HCT116 (cell line): ENCODE measurements at regions not wholly inside any gene's neighbourhood (a gene's known extent, or its start where the extent isn't known, plus 50 kb on each side); places are given as distances from the start of the nearest gene placed in this dataset.
"Not testable (repeated sequence)": the region's sequence is repeated elsewhere in the genome, so short reads cannot be mapped to it uniquely, and the experiment has no call there.

Experiments used
- ATF3 ChIP-seq: IDR thresholded peaks from 2 replicates; pipeline ENCODE4 v1.6.1; 2012
- CEBPB ChIP-seq: IDR thresholded peaks from 2 replicates; pipeline ENCODE4 v1.6.1; 2012; ENCODE audit warnings: low read depth
- CTCF ChIP-seq, 3 experiments: fragments of 200-600 bp in 1 of 3; sonication (generic) in 1 of 3; IDR thresholded peaks in 2 of 3; conservative IDR thresholded peaks in 1 of 3; 2 replicates each; pipeline ENCODE4 v1.5.1; 2012 to 2017; ENCODE audit warnings: low read depth in 2 of 3, low read length in 2 of 3, antibody characterized with exemption in 1 of 3, borderline replicate concordance in 1 of 3, control low read depth in 1 of 3, mild to moderate bottlenecking in 1 of 3, mixed read lengths in 1 of 3, mixed run types in 1 of 3, moderate library complexity in 1 of 3; ENCODE audit not compliant: insufficient read depth in 1 of 3
- EZH2 ChIP-seq: fragments of 200-600 bp; sonication (generic); IDR thresholded peaks from 2 replicates; pipeline ENCODE4 v1.6.1; 2017; ENCODE audit warnings: antibody characterized with exemption, mixed run types
- MAX ChIP-seq: IDR thresholded peaks from 2 replicates; pipeline ENCODE4 v1.6.1; 2012
- POLR2A ChIP-seq: IDR thresholded peaks from 2 replicates; pipeline ENCODE4 v1.7.0; 2011; ENCODE audit warnings: borderline replicate concordance; ENCODE audit not compliant: insufficient read depth, insufficient read length; ENCODE audit errors: extremely low read depth
- POLR2AphosphoS5 ChIP-seq: IDR thresholded peaks from 2 replicates; pipeline ENCODE4 v1.6.1; 2011; ENCODE audit warnings: mild to moderate bottlenecking, low read depth, low read length, moderate library complexity
- YY1 ChIP-seq: IDR thresholded peaks from 2 replicates; pipeline ENCODE4 v1.6.1; 2011; ENCODE audit warnings: low read length, low read depth, moderate library complexity, mild to moderate bottlenecking; ENCODE audit not compliant: insufficient replicate concordance; ENCODE audit errors: extremely low read depth
- ZBTB33 ChIP-seq: IDR thresholded peaks from 2 replicates; pipeline ENCODE4 v1.6.1; 2011; ENCODE audit warnings: mild to moderate bottlenecking, low read length, moderate library complexity; ENCODE audit not compliant: insufficient replicate concordance; ENCODE audit errors: extremely low read depth
- ZFX ChIP-seq: fragments of 450-650 bp; IDR thresholded peaks from 2 replicates; pipeline ENCODE4 v1.6.1; 2017

- not testable (repeated sequence) for TF ChIP-seq CTCF (IDR thresholded peaks at IDR 0.05 in 2 of 3, conservative IDR thresholded peaks at IDR 0.05 in 1 of 3; ENCODE audit: borderline replicate concordance in 1 of 3, insufficient read depth in 1 of 3, low read depth in 2 of 3, low read length in 2 of 3); MAX; POLR2A; YY1; ATF3; ZFX; CEBPB; ZBTB33; EZH2; POLR2AphosphoS5
These were observed 624.7 kb upstream of the DEFB115 start for GRCh38 chr20:30632773-30633172.
